ENCODE measurements at regions not wholly inside any gene's neighbourhood (a gene's known extent, or its start where the extent isn't known, plus 50 kb on each side); places are given as distances from the start of the nearest gene placed in this dataset.

- Histone ChIP-seq H3K27me3 (no peaks in the 10 kb centered on the region), H3K4me3 (no peak overlapping the region), H3K36me3 (no peaks in the 10 kb centered on the region), H3K9me3 (peaks cover 0 to 19% (median 10%) of the 10 kb centered on the region in 3 donors), H3K4me1 (peaks cover 0 to 35% (median 11%) of the 10 kb centered on the region in 3 donors), H3K27ac (no peak overlapping the region)
- intact Hi-C loops (cut with DNase I) = no loop called here
- TF ChIP-seq POLR2A (IDR thresholded peaks at IDR 0.05) = no peak
- TF ChIP-seq CTCF (IDR thresholded peaks at IDR 0.05) = no peak
- no peak for DNase-seq
- WGBS, 2 donors = 89 to 92% methylated on average over 3 to 4 of the region's 4 CpGs
These were observed 103.4 kb downstream of the ERMARD start for GRCh38 chr6:169854813-169855212.

DNA sequence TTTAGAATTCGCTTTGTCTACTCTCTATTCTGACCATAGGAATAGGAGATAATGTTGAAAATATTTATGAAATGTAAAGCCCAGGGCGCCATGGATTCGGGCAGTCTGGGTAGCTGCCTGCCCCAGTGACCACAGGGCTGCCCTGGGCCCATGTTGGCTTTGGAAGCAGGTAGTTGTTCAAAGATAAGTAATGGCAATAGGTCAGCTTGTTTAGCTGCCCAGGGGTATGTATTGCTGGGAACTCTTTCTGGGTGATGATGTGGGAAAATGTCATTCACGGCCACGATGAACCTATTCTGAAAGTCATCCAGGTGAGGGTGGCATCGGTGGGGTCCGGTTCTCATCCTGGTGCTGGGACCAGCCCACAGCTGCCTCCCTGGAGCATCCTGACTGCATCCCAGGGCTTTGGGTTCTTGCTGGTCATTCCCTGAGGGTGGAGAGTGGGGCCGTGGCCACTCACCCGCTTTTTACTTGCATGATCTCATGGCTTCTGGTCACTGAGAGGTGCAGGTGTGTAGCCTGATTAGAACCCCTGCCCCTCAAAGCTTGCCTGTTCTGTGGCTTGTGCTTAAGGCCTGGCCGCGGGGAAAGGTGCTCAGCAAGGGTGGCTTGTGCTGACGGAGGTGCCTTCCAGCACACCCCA is 102.8 kb downstream of the ERMARD start:
- no peak overlapping the region for H3K27ac ChIP-seq
- peaks cover 0 to 30% (median 11%) of the 10 kb centered on the region in 3 donors for H3K4me1 ChIP-seq
- intact Hi-C loops (cut with DNase I) = no loop called here
- H3K27me3 ChIP-seq = no peaks in the 10 kb centered on the region
- no peak for TF ChIP-seq CTCF (IDR thresholded peaks at IDR 0.05)
- no peak for TF ChIP-seq POLR2A (IDR thresholded peaks at IDR 0.05)
- no peaks in the 10 kb centered on the region for H3K36me3 ChIP-seq
- H3K4me3 ChIP-seq = no peak overlapping the region
- WGBS, 2 donors = 84 to 95% methylated on average over 3 to 7 of the region's 12 CpGs
- peaks cover 0 to 19% (median 10%) of the 10 kb centered on the region in 3 donors for H3K9me3 ChIP-seq
- DNase-seq = no peak

DNA sequence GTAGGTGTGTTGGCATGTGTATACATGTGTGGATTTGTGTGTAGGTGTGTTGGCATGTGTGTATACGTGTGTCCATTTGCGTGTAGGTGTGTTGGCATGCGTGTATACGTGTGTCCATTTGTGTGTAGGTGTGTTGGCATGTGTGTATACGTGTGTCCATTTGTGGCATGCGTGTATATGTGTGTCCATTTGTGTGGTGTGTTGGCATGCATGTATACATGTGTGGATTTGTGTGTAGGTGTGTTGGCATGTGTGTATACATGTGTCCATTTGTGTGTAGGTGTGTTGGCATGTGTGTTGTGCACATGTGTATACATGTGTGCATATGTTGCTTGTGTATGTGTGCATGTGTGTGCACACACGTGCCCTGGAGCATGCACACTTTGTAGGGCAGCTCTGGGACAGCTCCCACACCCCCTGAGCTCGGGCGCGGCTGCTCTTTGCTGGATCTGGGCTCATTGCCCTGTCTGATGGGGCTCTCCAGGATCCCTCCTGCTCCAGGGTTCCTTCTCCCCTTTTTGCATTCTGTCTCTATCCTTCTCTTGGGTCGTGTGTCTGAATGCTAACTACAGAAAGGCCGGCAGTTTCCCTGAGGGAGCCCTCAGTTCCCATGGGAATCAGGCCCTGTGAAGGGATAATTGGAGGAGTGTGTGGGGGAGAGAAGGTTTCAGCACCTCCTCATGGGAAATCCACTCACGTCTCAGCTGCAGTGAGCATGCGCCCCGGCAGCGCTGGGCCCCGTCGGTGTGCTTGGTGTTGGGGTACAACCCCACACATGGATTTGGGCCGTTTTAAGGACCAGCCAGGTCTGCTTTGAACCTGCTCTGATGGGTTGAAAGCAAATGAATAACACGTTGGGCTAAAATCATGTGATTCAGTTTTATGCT is 102.0 kb downstream of the ERMARD start:
- Histone ChIP-seq H3K27me3 (no peaks in the 10 kb centered on the region), H3K4me3 (no peak overlapping the region), H3K9me3 (peaks cover 0 to 19% (median 10%) of the 10 kb centered on the region in 3 donors), H3K4me1 (peaks cover 0 to 23% (median 7%) of the 10 kb centered on the region in 3 donors), H3K27ac (no peak overlapping the region), H3K36me3 (no peaks in the 10 kb centered on the region)
- WGBS, 2 donors = 77 to 83% methylated on average over 9 to 16 of the region's 20 CpGs
- intact Hi-C loops (cut with DNase I) = no loop called here
- TF ChIP-seq CTCF (IDR thresholded peaks at IDR 0.05) (no peak), POLR2A (IDR thresholded peaks at IDR 0.05) (no peak)
- DNase-seq = no peak

GRCh38 chr6:169852504-169853195 is 101.2 kb downstream of the ERMARD start:
- H3K9me3 ChIP-seq = peaks cover 0 to 14% (median 5%) of the 10 kb centered on the region in 3 donors
- peak overlapping the region in 2 of 4 donors; percentile 72 for H3K27ac ChIP-seq
- 50 to 53% methylated on average over 4 to 5 of the region's 5 CpGs for WGBS, 2 donors
- peaks cover 0 to 19% (median 7%) of the 10 kb centered on the region in 3 donors for H3K4me1 ChIP-seq
- no peaks in the 10 kb centered on the region for H3K27me3 ChIP-seq
- H3K36me3 ChIP-seq = no peaks in the 10 kb centered on the region
- DNase-seq = no peak
- TF ChIP-seq CTCF (IDR thresholded peaks at IDR 0.05) (no peak), POLR2A (IDR thresholded peaks at IDR 0.05) (no peak)
- intact Hi-C loops (cut with DNase I) = no loop called here
- no peak overlapping the region for H3K4me3 ChIP-seq
